ENCODE measurements at regions not wholly inside any gene's neighbourhood (a gene's known extent, or its start where the extent isn't known, plus 50 kb on each side); places are given as distances from the start of the nearest gene placed in this dataset.

GRCh38 chr2:33804155-33804554 is 205.1 kb upstream of the FAM98A start:
- no peak for DNase-seq

- no peak for DNase-seq
These were observed 197.4 kb upstream of the FAM98A start for GRCh38 chr2:33796511-33796910.

- DNase-seq = peak; percentile 45
These were observed 192.5 kb upstream of the FAM98A start for GRCh38 chr2:33791625-33792024.

GRCh38 chr2:33788044-33788443 is 188.9 kb upstream of the FAM98A start:
- DNase-seq = no peak

- no peak for DNase-seq
These were observed 187.8 kb upstream of the FAM98A start for GRCh38 chr2:33786881-33787280.

GRCh38 chr2:33785201-33786106 is 186.4 kb upstream of the FAM98A start:
- DNase-seq = no peak

- no peak for DNase-seq
These were observed 185.4 kb upstream of the FAM98A start for GRCh38 chr2:33784488-33784887.

GRCh38 chr2:33782395-33783230 is 183.5 kb upstream of the FAM98A start:
- DNase-seq = no peak

- no peak for DNase-seq
These were observed 178.7 kb upstream of the FAM98A start for GRCh38 chr2:33777786-33778185.

GRCh38 chr2:33775306-33775705 is 176.2 kb upstream of the FAM98A start:
- DNase-seq = no peak

- DNase-seq = no peak
These were observed 170.9 kb upstream of the FAM98A start for GRCh38 chr2:33770023-33770422.

- no peak for DNase-seq
These were observed 167.1 kb upstream of the FAM98A start for GRCh38 chr2:33766175-33766574.

GRCh38 chr2:33765122-33765521 is 166.0 kb upstream of the FAM98A start:
- no peak for DNase-seq

GRCh38 chr2:33764551-33764950 is 165.5 kb upstream of the FAM98A start:
- DNase-seq = no peak

GRCh38 chr2:33763671-33764310 is 164.7 kb upstream of the FAM98A start:
- no peak for DNase-seq

GRCh38 chr2:33762636-33763035 is 163.5 kb upstream of the FAM98A start:
- no peak for DNase-seq

- no peak for DNase-seq
These were observed 147.2 kb upstream of the FAM98A start for GRCh38 chr2:33746208-33746800.

- DNase-seq = no peak
These were observed 136.0 kb upstream of the FAM98A start for GRCh38 chr2:33735096-33735495.

- DNase-seq = no peak
These were observed 131.7 kb upstream of the FAM98A start for GRCh38 chr2:33730804-33731203.

GRCh38 chr2:33730193-33730592 is 131.1 kb upstream of the FAM98A start:
- no peak for DNase-seq

- no peak for DNase-seq
These were observed 130.3 kb upstream of the FAM98A start for GRCh38 chr2:33729353-33729752.

- no peak for DNase-seq
These were observed 129.0 kb upstream of the FAM98A start for GRCh38 chr2:33728106-33728505.

All from T1000 (cell line).